ENCODE measurements at regions not wholly inside any gene's neighbourhood (a gene's known extent, or its start where the extent isn't known, plus 50 kb on each side); places are given as distances from the start of the nearest gene placed in this dataset.
"Not testable (repeated sequence)": the region's sequence is repeated elsewhere in the genome, so short reads cannot be mapped to it uniquely, and the experiment has no call there.

DNA sequence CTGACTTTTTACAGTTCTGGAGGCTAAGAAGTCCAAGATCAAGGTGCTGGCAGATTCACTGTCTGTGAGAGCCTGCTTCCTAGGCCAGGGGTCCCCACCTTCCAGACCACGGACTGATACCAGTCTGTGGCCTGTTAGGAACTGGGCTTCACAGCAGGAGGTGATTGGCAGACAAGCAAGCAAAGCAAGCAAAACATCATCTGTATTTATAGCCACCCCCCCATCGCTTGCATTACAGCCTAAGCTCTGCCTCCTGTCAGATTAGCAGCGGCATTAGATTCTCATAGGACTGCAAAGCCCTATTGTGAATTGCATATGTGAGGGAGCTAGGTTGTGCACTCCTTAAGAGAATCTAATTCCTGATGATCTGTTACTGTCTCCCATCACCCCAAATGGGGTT, 194.7 kb upstream of the THRB start:
- H3K27me3 ChIP-seq (ENCODE audit: control insufficient read depth, insufficient read depth, low read length), result no peaks in the 10 kb centered on the region
- DNase-seq (ENCODE audit: low read depth), result no peak
- H3K36me3 ChIP-seq (ENCODE audit: control insufficient read depth, insufficient read depth, low read length), result no peaks in the 10 kb centered on the region
- H3K4me3 ChIP-seq (ENCODE audit: low read depth, low read length), result no peak overlapping the region
- TF ChIP-seq, protein P1, sequence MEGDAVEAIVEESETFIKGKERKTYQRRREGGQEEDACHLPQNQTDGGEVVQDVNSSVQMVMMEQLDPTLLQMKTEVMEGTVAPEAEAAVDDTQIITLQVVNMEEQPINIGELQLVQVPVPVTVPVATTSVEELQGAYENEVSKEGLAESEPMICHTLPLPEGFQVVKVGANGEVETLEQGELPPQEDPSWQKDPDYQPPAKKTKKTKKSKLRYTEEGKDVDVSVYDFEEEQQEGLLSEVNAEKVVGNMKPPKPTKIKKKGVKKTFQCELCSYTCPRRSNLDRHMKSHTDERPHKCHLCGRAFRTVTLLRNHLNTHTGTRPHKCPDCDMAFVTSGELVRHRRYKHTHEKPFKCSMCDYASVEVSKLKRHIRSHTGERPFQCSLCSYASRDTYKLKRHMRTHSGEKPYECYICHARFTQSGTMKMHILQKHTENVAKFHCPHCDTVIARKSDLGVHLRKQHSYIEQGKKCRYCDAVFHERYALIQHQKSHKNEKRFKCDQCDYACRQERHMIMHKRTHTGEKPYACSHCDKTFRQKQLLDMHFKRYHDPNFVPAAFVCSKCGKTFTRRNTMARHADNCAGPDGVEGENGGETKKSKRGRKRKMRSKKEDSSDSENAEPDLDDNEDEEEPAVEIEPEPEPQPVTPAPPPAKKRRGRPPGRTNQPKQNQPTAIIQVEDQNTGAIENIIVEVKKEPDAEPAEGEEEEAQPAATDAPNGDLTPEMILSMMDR (IDR thresholded peaks at IDR 0.05; ENCODE audit: insufficient read depth, low read length, poor library complexity, severe bottlenecking), result no peak

- TF ChIP-seq, protein P1 (IDR thresholded peaks at IDR 0.05; ENCODE audit: insufficient read depth, low read length, poor library complexity, severe bottlenecking), result no peak
Measured at GRCh38 chr3:24690777-24691176, 196.1 kb upstream of the THRB start.

DNA sequence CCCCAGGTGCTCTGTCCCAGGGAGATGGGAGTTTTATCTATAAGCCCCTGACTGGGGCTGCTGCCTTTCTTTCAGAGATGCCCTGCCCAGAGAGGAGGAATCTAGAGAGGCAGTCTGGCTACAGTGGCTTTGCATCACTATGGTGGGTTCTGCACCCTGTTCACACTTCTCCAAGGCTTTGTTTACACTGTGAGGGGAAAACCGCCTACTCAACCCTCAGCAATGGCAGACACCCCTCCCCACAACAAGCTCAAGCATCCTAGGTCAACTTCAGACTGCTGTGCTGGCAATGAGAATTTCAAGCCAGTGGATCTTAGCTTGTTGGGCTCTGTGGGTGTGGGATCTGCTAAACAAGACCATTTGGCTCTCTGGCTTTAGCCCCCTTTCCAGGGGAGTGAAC, 204.4 kb upstream of the THRB start:
- not testable (repeated sequence) for H3K36me3 ChIP-seq (ENCODE audit: control insufficient read depth, insufficient read depth, low read length); H3K27me3 ChIP-seq (ENCODE audit: control insufficient read depth, insufficient read depth, low read length); DNase-seq (ENCODE audit: low read depth); H3K4me3 ChIP-seq (ENCODE audit: low read depth, low read length)

More at GRCh38 chr3:24690777-24691176, 196.1 kb upstream of the THRB start:
- Histone ChIP-seq H3K4me3 (ENCODE audit: low read depth, low read length) (no peak overlapping the region), H3K27me3 (ENCODE audit: control insufficient read depth, insufficient read depth, low read length) (no peaks in the 10 kb centered on the region), H3K36me3 (ENCODE audit: control insufficient read depth, insufficient read depth, low read length) (no peaks in the 10 kb centered on the region)
- DNase-seq (ENCODE audit: low read depth), result no peak

DNA sequence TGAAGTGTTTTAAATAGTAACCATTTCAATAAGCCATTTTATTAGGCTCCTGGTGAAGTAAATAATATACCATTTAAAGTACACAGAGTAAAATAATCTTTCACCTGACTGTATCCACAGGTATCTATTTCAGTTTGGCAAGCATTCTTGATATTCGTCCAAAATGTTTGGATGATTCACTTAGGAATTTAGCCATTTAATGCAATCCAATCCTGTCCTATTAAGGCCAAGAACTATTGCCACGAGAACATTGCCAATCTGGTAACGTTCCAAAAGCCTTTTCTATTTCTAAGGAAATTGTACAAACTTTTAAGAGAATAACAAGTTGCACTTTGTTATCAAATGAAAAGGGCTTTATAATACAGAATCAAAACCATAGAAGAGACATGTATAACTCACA, 209.8 kb upstream of the THRB start:
- Histone ChIP-seq H3K27me3 (ENCODE audit: control insufficient read depth, insufficient read depth, low read length) (no peaks in the 10 kb centered on the region), H3K4me3 (ENCODE audit: low read depth, low read length) (no peak overlapping the region), H3K36me3 (ENCODE audit: control insufficient read depth, insufficient read depth, low read length) (no peaks in the 10 kb centered on the region)
- peak; percentile 48 for DNase-seq (ENCODE audit: low read depth)
- TF ChIP-seq, protein P1 (IDR thresholded peaks at IDR 0.05; ENCODE audit: insufficient read depth, low read length, poor library complexity, severe bottlenecking), result no peak

GRCh38 chr3:24707936-24708335, 213.3 kb upstream of the THRB start:
- Histone ChIP-seq H3K27me3 (ENCODE audit: control insufficient read depth, insufficient read depth, low read length) (no peaks in the 10 kb centered on the region), H3K36me3 (ENCODE audit: control insufficient read depth, insufficient read depth, low read length) (no peaks in the 10 kb centered on the region), H3K4me3 (ENCODE audit: low read depth, low read length) (no peak overlapping the region)
- TF ChIP-seq, protein P1 (IDR thresholded peaks at IDR 0.05; ENCODE audit: insufficient read depth, low read length, poor library complexity, severe bottlenecking), result no peak
- DNase-seq (ENCODE audit: low read depth), result no peak

GRCh38 chr3:24709956-24710355, 215.3 kb upstream of the THRB start:
- no peak for DNase-seq (ENCODE audit: low read depth)
- H3K4me3 ChIP-seq (ENCODE audit: low read depth, low read length), result no peak overlapping the region
- no peaks in the 10 kb centered on the region for H3K27me3 ChIP-seq (ENCODE audit: control insufficient read depth, insufficient read depth, low read length)
- H3K36me3 ChIP-seq (ENCODE audit: control insufficient read depth, insufficient read depth, low read length), result no peaks in the 10 kb centered on the region
- TF ChIP-seq, protein P1 (IDR thresholded peaks at IDR 0.05; ENCODE audit: insufficient read depth, low read length, poor library complexity, severe bottlenecking), result no peak
